GM12878 (cell line): ENCODE measurements at regions not wholly inside any gene's neighbourhood (a gene's known extent, or its start where the extent isn't known, plus 50 kb on each side); places are given as distances from the start of the nearest gene placed in this dataset.

Experiments used
- ATAC-seq: fragments of 200-7000 bp; cut with Tn5 transposase; 3 replicates; pipeline ENCODE4 v1.9.1; 2020; ENCODE audit warnings: mild to moderate bottlenecking, moderate library complexity
- BruUV-seq: library from RNA; stranded (reverse); fragments of 400-500 nt; replicated peaks from 2 replicates; lab custom pipeline; 2021; lab: Mats Ljungman, UMichigan
- CTCF ChIA-PET: fragments of 300-600 bp; sonication (Branson Sonifier 250); formaldehyde crosslinking; extraction: SDS; loops from one replicate; lab custom pipeline; 2021; ENCODE audit warnings: inconsistent platforms; lab: Yijun Ruan, JAX
- POLR2A ChIA-PET: fragments of 350-600 bp; formaldehyde crosslinking; extraction: SDS; loops from one replicate; lab custom pipeline; 2021; ENCODE audit warnings: inconsistent platforms; lab: Charles Lee
- RAD21 ChIA-PET: fragments of 300-600 bp; sonication (Branson Sonifier 250); formaldehyde crosslinking; loops from one replicate; lab custom pipeline; 2023; ENCODE audit warnings: antibody characterized with exemption; ENCODE audit not compliant: unreplicated experiment; lab: Charles Lee
- SMC1A ChIA-PET: fragments of 300-600 bp; sonication (Branson Sonifier 250); formaldehyde crosslinking; loops from one replicate; lab custom pipeline; 2023; ENCODE audit not compliant: unreplicated experiment, uncharacterized antibody; lab: Charles Lee
- DNase-seq: peaks from one replicate; pipeline ENCODE4 v3.0.0-alpha.2; 2011; ENCODE audit warnings: low read depth, low spot score
- FAIRE-seq: peaks from 3 replicates; lab custom pipeline; 2011; peaks lifted over from hg19 to GRCh38; lab: Jason Lieb, UNC
- H2AFZ ChIP-seq: 2 replicates; pipeline ENCODE4 v1.6.0; 2011; ENCODE audit warnings: low read depth, low read length, control low read depth; ENCODE audit not compliant: control insufficient read depth
- H3K27ac ChIP-seq: 2 replicates; pipeline ENCODE4 v1.5.1; 2011; ENCODE audit warnings: control low read depth; ENCODE audit not compliant: control insufficient read depth, insufficient read depth
- H3K27me3 ChIP-seq, 2 experiments: replicated peaks in 1 of 2; 2 replicates each; pipeline versions ENCODE4 v1.6.0 to v1.6.1; 2011; ENCODE audit warnings: low read length in 1 of 2; ENCODE audit not compliant: control insufficient read depth in 2 of 2, insufficient read depth in 2 of 2
- H3K36me3 ChIP-seq, 2 experiments: 2 replicates each; pipeline ENCODE4 v1.5.1; 2011; ENCODE audit warnings: low read length in 1 of 2; ENCODE audit not compliant: control insufficient read depth in 2 of 2, insufficient read depth in 2 of 2
- H3K4me1 ChIP-seq: 2 replicates; pipeline ENCODE4 v1.6.1; 2011; ENCODE audit warnings: mild to moderate bottlenecking, low read length, moderate library complexity, mixed read lengths; ENCODE audit not compliant: control insufficient read depth, insufficient read depth
- H3K4me2 ChIP-seq: 2 replicates; pipeline ENCODE4 v1.6.0; 2011; ENCODE audit warnings: control low read depth; ENCODE audit not compliant: control insufficient read depth, insufficient read depth
- H3K4me3 ChIP-seq: fragments of 200-600 bp; sonication (generic); 2 replicates; pipeline ENCODE4 v1.5.1; 2016
- H3K79me2 ChIP-seq: 2 replicates; pipeline ENCODE4 v1.6.0; 2011; ENCODE audit warnings: low read length; ENCODE audit not compliant: control insufficient read depth, insufficient read depth
- H3K9ac ChIP-seq: 2 replicates; pipeline ENCODE4 v1.8.0; 2011; ENCODE audit warnings: low read length, control low read depth, mixed read lengths; ENCODE audit not compliant: control insufficient read depth, insufficient read depth
- H3K9me3 ChIP-seq: replicated peaks from 3 replicates; pipeline ENCODE4 v1.5.1; 2011; ENCODE audit warnings: mild to moderate bottlenecking, low read length; ENCODE audit not compliant: control insufficient read depth, insufficient read depth
- H4K20me1 ChIP-seq: 2 replicates; pipeline ENCODE4 v1.6.0; 2011; ENCODE audit not compliant: control insufficient read depth, insufficient read depth
- E2F4 ChIP-seq: IDR thresholded peaks from 2 replicates; pipeline ENCODE4 v1.6.1; 2012; ENCODE audit warnings: low read depth, low read length, improper control_type of control experiment
- GABPA ChIP-seq: IDR thresholded peaks from 2 replicates; pipeline ENCODE4 v1.6.1; 2014; ENCODE audit warnings: antibody characterized with exemption, low read depth, mild to moderate bottlenecking, inconsistent platforms
- LARP7 ChIP-seq: fragments of 450-650 bp; IDR thresholded peaks from 2 replicates; pipeline ENCODE4 v1.6.1; 2017; ENCODE audit warnings: mild to moderate bottlenecking
- MYC ChIP-seq: IDR thresholded peaks from 2 replicates; pipeline ENCODE4 v1.6.1; 2011; ENCODE audit warnings: mild to moderate bottlenecking, low read length, moderate library complexity, inconsistent platforms; ENCODE audit not compliant: insufficient read depth, insufficient replicate concordance, insufficient read length, severe bottlenecking
- PAX5 ChIP-seq: IDR thresholded peaks from 2 replicates; pipeline ENCODE4 v1.6.1; 2011; ENCODE audit warnings: low read depth, low read length, borderline replicate concordance
- PAX8 ChIP-seq: fragments of 450-650 bp; IDR thresholded peaks from 2 replicates; pipeline ENCODE4 v1.6.1; 2017; ENCODE audit warnings: mild to moderate bottlenecking, moderate library complexity
- PML ChIP-seq: IDR thresholded peaks from 2 replicates; pipeline ENCODE4 v1.6.1; 2012; ENCODE audit warnings: low read length, inconsistent platforms
- POLR2AphosphoS5 ChIP-seq: IDR thresholded peaks from 2 replicates; pipeline ENCODE4 v1.6.1; 2011; ENCODE audit warnings: mild to moderate bottlenecking, low read length, inconsistent platforms
- REST ChIP-seq: IDR thresholded peaks from 2 replicates; pipeline ENCODE4 v1.6.1; 2012; ENCODE audit warnings: mild to moderate bottlenecking, low read depth, low read length
- STAT3 ChIP-seq: IDR thresholded peaks from 2 replicates; pipeline ENCODE4 v1.6.1; 2011; ENCODE audit warnings: low read depth, low read length, improper control_type of control experiment
- USF2 ChIP-seq: IDR thresholded peaks from 2 replicates; pipeline ENCODE4 v1.6.1; 2011; ENCODE audit warnings: low read depth, low read length, improper control_type of control experiment, borderline replicate concordance
- WRNIP1 ChIP-seq: IDR thresholded peaks from 2 replicates; pipeline ENCODE4 v1.6.1; 2011; ENCODE audit warnings: low read depth, low read length, improper control_type of control experiment, borderline replicate concordance
- ZBED1 ChIP-seq: IDR thresholded peaks from 2 replicates; pipeline ENCODE4 v1.6.1; 2016; ENCODE audit warnings: borderline replicate concordance
- WGBS: methylation state at CpG from one replicate; pipeline ENCODE4 v1.1.6; 2016; ENCODE audit warnings: low lambda C conversion rate; ENCODE audit not compliant: insufficient replicate concordance, insufficient coverage; ENCODE audit errors: missing lambda C conversion rate; 5-methylcytosine and 5-hydroxymethylcytosine counted together
- in situ Hi-C: fragments of 300-500 bp; cut with MboI; formaldehyde crosslinking; loops from 9 replicates; pipeline ENCODE4 v1.14.3; 2018; ENCODE audit warnings: mixed read lengths
- intact Hi-C: fragments of 100-400 bp; cut with micrococcal nuclease; formaldehyde crosslinking; loops from one replicate; pipeline ENCODE4 v1.14.2; 2022; ENCODE audit not compliant: unreplicated experiment
- TF ChIP-seq, protein P1 (sequence below): fragments of 450-650 bp; IDR thresholded peaks from 2 replicates; pipeline ENCODE4 v1.6.1; 2018; ENCODE audit warnings: mild to moderate bottlenecking, low read depth, moderate library complexity; ENCODE audit not compliant: partially characterized antibody

DNA sequence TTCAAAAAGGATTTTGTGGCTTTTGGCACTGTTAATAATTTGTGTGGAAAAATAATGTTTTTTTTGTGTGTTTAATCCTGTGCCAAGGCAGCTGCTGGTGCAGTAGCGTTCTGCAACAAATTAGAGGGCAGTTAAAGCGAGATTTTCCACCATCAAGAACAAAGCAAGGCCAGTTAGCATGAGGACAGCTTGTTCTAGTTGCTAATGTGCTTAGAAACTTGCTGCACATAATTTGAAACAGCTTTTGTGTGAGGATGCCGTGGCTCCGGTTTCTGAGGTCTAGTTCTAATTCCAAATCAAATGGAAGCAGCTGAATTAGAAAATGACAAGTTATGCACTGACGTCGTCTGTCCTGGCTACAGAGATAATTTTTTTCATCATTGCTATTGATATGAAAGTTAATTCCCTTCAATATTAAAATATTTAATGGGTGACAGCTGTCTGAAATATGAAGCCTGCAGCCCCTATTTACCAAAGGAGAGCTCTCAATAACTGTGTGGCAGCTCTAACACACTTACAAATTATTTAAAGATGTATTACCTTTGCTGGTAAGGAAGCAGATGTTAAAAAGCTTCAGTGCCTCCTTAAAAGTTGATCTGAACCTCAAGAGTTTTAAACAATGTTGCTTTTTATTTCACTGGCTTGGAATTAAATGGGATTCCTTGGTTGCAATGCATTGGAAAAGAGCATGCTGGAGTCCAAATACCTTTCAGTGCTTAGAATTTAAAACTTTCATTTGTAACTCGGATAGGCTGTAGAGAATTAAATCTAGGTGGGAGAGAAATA, 128.6 kb downstream of the SPATA31D1 start:
- DNase-seq (no peak), FAIRE-seq (no peak), ATAC-seq (no peak)
- H2AFZ ChIP-seq = no peak overlapping the region
- BruUV-seq = no TSS peak
- no peaks in the 10 kb centered on the region for H3K27me3 ChIP-seq
- in situ Hi-C loops = no loop called here
- ChIA-PET CTCF (interaction anchor here (0.7 to 2.0 kb wide), 3 partner anchors 8 to 14 kb away, joined by 3 to 6 read pairs (median 4); no protein-coding TSS in a partner anchor), RAD21 (interaction anchor here (1.8 kb wide), 1 partner anchor 10 kb away, joined by 6 read pairs; no protein-coding TSS in a partner anchor), SMC1A (interaction anchor here (0.7 to 2.2 kb wide), 6 partner anchors 8 to 73 kb away, joined by 3 to 21 read pairs (median 4); no protein-coding TSS in a partner anchor), POLR2A (interaction anchor here (1.4 kb wide), 1 partner anchor 10 kb away, joined by 5 read pairs; no protein-coding TSS in a partner anchor)
- 39% methylated on average over 7 of the region's 7 CpGs for WGBS
- no peak overlapping the region for H3K9ac ChIP-seq
- H3K4me1 ChIP-seq = no peaks in the 10 kb centered on the region
- no peaks in the 10 kb centered on the region for H3K36me3 ChIP-seq
- H3K79me2 ChIP-seq = no peaks in the 10 kb centered on the region
- H3K27ac ChIP-seq = no peak overlapping the region
- H4K20me1 ChIP-seq = no peaks in the 10 kb centered on the region
- H3K9me3 ChIP-seq = no peaks in the 10 kb centered on the region
- intact Hi-C loops = no loop called here
- no peak overlapping the region for H3K4me2 ChIP-seq
- no peak overlapping the region for H3K4me3 ChIP-seq
- TF ChIP-seq PML (no peak), E2F4 (no peak), MYC (no peak), ZBED1 (no peak), REST (no peak), PAX8 (no peak), PAX5 (no peak), WRNIP1 (no peak), STAT3 (no peak), POLR2AphosphoS5 (no peak), LARP7 (no peak), USF2 (no peak), GABPA (no peak)
- TF ChIP-seq, protein P1, sequence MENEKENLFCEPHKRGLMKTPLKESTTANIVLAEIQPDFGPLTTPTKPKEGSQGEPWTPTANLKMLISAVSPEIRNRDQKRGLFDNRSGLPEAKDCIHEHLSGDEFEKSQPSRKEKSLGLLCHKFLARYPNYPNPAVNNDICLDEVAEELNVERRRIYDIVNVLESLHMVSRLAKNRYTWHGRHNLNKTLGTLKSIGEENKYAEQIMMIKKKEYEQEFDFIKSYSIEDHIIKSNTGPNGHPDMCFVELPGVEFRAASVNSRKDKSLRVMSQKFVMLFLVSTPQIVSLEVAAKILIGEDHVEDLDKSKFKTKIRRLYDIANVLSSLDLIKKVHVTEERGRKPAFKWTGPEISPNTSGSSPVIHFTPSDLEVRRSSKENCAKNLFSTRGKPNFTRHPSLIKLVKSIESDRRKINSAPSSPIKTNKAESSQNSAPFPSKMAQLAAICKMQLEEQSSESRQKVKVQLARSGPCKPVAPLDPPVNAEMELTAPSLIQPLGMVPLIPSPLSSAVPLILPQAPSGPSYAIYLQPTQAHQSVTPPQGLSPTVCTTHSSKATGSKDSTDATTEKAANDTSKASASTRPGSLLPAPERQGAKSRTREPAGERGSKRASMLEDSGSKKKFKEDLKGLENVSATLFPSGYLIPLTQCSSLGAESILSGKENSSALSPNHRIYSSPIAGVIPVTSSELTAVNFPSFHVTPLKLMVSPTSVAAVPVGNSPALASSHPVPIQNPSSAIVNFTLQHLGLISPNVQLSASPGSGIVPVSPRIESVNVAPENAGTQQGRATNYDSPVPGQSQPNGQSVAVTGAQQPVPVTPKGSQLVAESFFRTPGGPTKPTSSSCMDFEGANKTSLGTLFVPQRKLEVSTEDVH = no peak
